ENCODE measurements at regions not wholly inside any gene's neighbourhood (a gene's known extent, or its start where the extent isn't known, plus 50 kb on each side); places are given as distances from the start of the nearest gene placed in this dataset.

DNA sequence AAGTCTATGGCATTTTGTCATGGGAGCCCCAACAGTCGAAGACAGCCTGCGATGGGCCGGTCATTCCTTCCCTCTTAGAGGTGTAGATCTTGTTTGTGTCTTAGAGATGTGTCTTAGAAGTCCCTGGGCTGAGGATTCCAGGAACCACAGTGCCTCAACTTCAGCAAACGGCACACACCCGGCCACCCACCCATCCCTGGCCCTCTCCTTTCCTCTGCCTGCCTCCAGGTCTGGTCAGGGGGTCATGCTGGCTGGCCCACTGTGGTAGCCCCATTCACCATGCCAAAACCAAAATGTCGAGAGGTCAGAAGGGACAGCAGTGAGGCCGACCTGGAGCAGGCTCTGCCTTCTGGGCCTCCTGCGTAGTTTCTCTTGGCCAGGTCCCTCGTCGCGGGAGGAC lies 857.9 kb downstream of the TBC1D22A start:
- Mint-ChIP-seq H3K4me1 (no peaks in the 10 kb centered on the region), H3K27ac (ENCODE audit: unreplicated experiment) (no peak overlapping the region), H3K36me3 (ENCODE audit: low read depth) (no peaks in the 10 kb centered on the region), H3K9me3 (no peaks in the 10 kb centered on the region), H3K4me3 (no peak overlapping the region), H3K27me3 (ENCODE audit: low read depth) (no peaks in the 10 kb centered on the region)
- no peak for DNase-seq (ENCODE audit: low read depth, low spot score)
- TF ChIP-seq, protein P1, sequence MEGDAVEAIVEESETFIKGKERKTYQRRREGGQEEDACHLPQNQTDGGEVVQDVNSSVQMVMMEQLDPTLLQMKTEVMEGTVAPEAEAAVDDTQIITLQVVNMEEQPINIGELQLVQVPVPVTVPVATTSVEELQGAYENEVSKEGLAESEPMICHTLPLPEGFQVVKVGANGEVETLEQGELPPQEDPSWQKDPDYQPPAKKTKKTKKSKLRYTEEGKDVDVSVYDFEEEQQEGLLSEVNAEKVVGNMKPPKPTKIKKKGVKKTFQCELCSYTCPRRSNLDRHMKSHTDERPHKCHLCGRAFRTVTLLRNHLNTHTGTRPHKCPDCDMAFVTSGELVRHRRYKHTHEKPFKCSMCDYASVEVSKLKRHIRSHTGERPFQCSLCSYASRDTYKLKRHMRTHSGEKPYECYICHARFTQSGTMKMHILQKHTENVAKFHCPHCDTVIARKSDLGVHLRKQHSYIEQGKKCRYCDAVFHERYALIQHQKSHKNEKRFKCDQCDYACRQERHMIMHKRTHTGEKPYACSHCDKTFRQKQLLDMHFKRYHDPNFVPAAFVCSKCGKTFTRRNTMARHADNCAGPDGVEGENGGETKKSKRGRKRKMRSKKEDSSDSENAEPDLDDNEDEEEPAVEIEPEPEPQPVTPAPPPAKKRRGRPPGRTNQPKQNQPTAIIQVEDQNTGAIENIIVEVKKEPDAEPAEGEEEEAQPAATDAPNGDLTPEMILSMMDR (conservative IDR thresholded peaks at IDR 0.05), result no peak

DNA sequence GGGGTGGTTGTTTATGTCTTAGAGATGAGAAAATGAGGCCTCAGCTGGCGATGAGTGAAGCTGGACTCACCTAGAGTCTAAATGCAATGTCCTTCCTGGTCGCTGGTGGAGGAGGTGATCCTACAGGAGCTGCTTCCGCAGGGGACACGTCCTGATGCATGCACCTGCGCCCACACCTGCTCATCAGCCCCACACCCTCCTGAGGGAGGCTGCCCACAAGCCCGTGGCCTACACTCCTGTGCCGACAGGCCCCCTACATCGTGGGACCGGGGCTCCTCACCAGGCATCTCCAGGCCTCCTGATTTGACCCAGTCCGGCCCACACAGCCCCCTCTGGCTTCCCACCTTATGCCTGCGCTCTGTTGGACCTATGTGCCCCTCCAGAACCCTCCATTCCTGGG lies 857.2 kb downstream of the TBC1D22A start:
- DNase-seq (ENCODE audit: low read depth, low spot score), result no peak
- no peaks in the 10 kb centered on the region for H3K27me3 Mint-ChIP-seq (ENCODE audit: low read depth)
- H3K27ac Mint-ChIP-seq (ENCODE audit: unreplicated experiment), result no peak overlapping the region
- TF ChIP-seq, protein P1 (conservative IDR thresholded peaks at IDR 0.05), result no peak
- no peaks in the 10 kb centered on the region for H3K4me1 Mint-ChIP-seq
- no peaks in the 10 kb centered on the region for H3K36me3 Mint-ChIP-seq (ENCODE audit: low read depth)
- no peaks in the 10 kb centered on the region for H3K9me3 Mint-ChIP-seq
- H3K4me3 Mint-ChIP-seq, result no peak overlapping the region

DNA sequence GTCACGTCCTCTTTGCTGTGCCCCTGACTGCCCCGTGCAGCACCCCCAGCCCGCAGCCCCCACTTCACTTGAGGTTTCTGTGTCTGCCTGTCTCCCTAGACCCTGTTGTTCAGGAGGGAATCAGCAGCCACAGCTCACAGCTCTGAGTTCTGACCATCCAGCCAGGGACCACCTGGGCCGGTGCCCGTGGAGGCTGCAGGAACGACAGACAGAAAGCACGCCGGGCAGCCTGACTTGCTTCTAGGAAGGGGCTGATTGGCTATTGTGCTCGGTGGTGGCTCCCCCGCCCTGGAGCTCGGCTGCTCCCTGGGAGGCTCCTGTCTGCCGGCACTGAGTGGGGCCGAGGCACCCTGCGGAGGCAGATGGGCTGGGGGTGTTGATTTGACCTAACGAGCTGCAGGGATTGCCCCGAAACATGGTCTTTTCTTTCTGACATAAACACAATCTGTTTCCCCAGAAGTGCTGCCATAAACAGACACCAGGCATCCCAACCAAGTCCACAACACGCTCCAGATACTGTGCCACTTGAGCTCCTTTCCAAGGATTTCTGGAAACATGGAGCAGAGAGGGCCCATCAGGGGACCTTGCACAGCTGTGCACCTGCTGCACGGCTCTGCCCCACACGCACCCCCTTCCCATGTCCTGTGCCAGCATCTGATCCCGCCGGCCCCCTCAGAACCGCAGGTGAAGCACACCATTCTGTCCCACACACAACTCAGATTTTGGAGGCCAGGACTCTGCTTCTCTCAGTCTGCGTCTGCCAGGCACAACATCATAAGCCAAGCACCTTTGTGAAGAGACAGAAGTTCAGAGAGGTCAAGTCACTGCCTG lies 855.9 kb downstream of the TBC1D22A start:
- no peaks in the 10 kb centered on the region for H3K36me3 Mint-ChIP-seq (ENCODE audit: low read depth)
- H3K4me3 Mint-ChIP-seq, result no peak overlapping the region
- no peaks in the 10 kb centered on the region for H3K4me1 Mint-ChIP-seq
- H3K9me3 Mint-ChIP-seq, result no peaks in the 10 kb centered on the region
- H3K27me3 Mint-ChIP-seq (ENCODE audit: low read depth), result no peaks in the 10 kb centered on the region
- no peak overlapping the region for H3K27ac Mint-ChIP-seq (ENCODE audit: unreplicated experiment)
- DNase-seq (ENCODE audit: low read depth, low spot score), result no peak
- TF ChIP-seq, protein P1 (conservative IDR thresholded peaks at IDR 0.05), result no peak

DNA sequence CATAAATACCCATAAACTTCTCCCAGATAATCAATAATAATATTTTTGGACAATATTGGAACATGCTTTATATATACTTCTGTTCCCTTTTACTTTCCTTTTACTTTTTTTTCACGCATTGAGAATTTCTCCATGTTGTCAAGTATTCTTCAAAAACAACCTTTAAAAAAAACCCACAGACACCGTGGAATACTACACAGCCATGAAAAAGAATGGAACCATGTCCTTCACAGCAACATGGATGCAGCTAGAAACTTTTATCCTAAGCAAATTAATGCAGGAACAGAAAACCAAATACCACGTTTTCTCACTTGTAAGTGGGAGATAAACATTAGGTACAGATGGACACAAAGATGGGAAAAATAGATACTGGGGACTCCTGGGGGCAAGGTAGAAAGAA lies 854.7 kb downstream of the TBC1D22A start:
- DNase-seq (ENCODE audit: low read depth, low spot score), result no peak
- H3K27me3 Mint-ChIP-seq (ENCODE audit: low read depth), result no peaks in the 10 kb centered on the region
- TF ChIP-seq, protein P1 (conservative IDR thresholded peaks at IDR 0.05), result no peak
- H3K36me3 Mint-ChIP-seq (ENCODE audit: low read depth), result no peaks in the 10 kb centered on the region
- no peak overlapping the region for H3K4me3 Mint-ChIP-seq
- no peaks in the 10 kb centered on the region for H3K9me3 Mint-ChIP-seq
- H3K4me1 Mint-ChIP-seq, result no peaks in the 10 kb centered on the region
- no peak overlapping the region for H3K27ac Mint-ChIP-seq (ENCODE audit: unreplicated experiment)

DNA sequence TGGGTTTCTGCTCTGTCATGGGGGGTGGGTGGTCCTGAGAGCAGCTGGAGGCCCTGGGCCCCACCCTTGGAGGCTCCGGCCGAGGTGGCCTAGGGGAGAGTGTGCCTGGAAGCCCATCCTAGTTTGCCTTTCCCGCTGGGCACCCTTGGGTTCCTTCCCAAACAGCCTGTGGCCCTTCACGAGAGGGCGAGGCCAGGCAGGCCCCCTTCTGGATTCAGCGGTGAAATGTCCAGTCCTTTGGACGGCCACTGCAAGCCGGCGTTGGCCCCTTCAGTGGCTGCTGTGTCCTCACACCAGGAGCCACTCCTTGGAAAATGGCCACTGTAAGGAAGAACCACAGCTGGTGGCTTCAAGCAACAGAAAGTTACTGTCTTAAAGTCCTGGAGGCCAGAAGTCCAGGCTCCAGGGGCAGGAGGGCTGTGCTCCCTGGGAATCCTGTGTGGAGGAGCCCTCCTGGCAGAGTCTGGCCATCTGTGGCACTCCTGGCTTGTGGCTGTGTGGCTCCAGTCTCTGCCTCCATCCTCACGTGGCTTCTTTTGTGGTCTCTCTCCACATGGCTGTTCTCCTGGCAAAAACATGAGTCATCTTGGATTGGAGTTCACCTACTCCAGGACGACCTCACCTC lies 854.1 kb downstream of the TBC1D22A start:
- H3K36me3 Mint-ChIP-seq (ENCODE audit: low read depth), result no peaks in the 10 kb centered on the region
- no peak for DNase-seq (ENCODE audit: low read depth, low spot score)
- H3K4me1 Mint-ChIP-seq, result no peaks in the 10 kb centered on the region
- H3K9me3 Mint-ChIP-seq, result no peaks in the 10 kb centered on the region
- no peaks in the 10 kb centered on the region for H3K27me3 Mint-ChIP-seq (ENCODE audit: low read depth)
- no peak overlapping the region for H3K4me3 Mint-ChIP-seq
- no peak overlapping the region for H3K27ac Mint-ChIP-seq (ENCODE audit: unreplicated experiment)
- TF ChIP-seq, protein P1 (conservative IDR thresholded peaks at IDR 0.05), result no peak

Measured in neural crest cell (in vitro differentiated cells).